Cardiac muscle cell (in vitro differentiated cells and primary cell): ENCODE measurements at regions not wholly inside any gene's neighbourhood (a gene's known extent, or its start where the extent isn't known, plus 50 kb on each side); places are given as distances from the start of the nearest gene placed in this dataset.

Experiments used
- DNase-seq, 2 donors: peaks; one replicate each; pipeline versions ENCODE4 v3.0.0 to v3.0.0-alpha.2; 2010 to 2017; ENCODE audit warnings: low read depth in 1 of 2, low spot score in 1 of 2
- H3K27ac ChIP-seq: fragments of 200-600 bp; sonication (generic); 2 replicates; pipeline ENCODE4 v1.5.1; 2016
- H3K27me3 ChIP-seq: fragments of 200-600 bp; sonication (generic); 2 replicates; pipeline ENCODE4 v1.6.0; 2016; ENCODE audit warnings: control low read depth
- H3K36me3 ChIP-seq: fragments of 200-600 bp; sonication (generic); 2 replicates; pipeline ENCODE4 v1.5.1; 2016; ENCODE audit warnings: control low read depth
- H3K4me1 ChIP-seq: fragments of 200-600 bp; sonication (generic); 2 replicates; pipeline ENCODE4 v1.8.1; 2017; ENCODE audit warnings: low read depth, mild to moderate bottlenecking, mixed run types
- H3K4me3 ChIP-seq: fragments of 200-600 bp; sonication (generic); 2 replicates; pipeline ENCODE4 v1.5.1; 2016; ENCODE audit warnings: mild to moderate bottlenecking
- H3K9me3 ChIP-seq: fragments of 200-600 bp; sonication (generic); 2 replicates; pipeline ENCODE4 v1.5.1; 2017; ENCODE audit warnings: low read depth, mild to moderate bottlenecking, control low read depth
- TF ChIP-seq, protein P1 (sequence below): IDR thresholded peaks from 2 replicates; pipeline ENCODE4 v1.5.1; 2012; ENCODE audit warnings: low read depth, mild to moderate bottlenecking, low read length

DNA sequence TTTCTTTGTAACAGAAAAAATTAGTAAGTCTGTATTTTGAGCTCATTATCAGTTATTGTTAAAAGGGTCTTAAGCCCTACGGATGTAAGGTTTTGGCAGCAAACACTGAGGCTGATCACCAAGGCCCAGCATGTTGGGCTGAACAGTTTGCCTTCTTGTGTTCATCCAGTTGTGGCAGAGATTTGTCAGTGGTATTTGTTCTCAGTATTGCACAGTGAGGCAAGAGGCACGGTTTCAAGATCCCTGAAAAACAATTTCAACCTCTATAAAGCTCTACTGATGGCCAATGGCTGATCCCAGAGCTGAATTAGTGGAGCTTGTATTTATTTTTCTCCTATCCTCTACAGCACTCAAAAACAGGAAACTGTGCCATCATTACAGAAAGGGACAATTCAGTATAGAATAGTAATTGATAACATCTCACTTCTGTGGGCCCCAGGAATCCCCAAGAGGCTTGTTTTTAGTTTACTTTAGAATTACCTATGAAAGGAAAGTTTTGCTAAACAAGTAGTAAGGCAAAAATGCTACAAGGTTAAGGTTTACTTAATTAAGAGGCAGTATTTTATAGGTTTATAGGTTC lies 191.8 kb upstream of the RAB4A start:
- H3K9me3 ChIP-seq, result no peaks in the 10 kb centered on the region
- H3K27me3 ChIP-seq, result peaks cover 8% of the 10 kb centered on the region
- H3K4me1 ChIP-seq, result no peaks in the 10 kb centered on the region
- H3K27ac ChIP-seq, result no peak overlapping the region
- TF ChIP-seq, protein P1, sequence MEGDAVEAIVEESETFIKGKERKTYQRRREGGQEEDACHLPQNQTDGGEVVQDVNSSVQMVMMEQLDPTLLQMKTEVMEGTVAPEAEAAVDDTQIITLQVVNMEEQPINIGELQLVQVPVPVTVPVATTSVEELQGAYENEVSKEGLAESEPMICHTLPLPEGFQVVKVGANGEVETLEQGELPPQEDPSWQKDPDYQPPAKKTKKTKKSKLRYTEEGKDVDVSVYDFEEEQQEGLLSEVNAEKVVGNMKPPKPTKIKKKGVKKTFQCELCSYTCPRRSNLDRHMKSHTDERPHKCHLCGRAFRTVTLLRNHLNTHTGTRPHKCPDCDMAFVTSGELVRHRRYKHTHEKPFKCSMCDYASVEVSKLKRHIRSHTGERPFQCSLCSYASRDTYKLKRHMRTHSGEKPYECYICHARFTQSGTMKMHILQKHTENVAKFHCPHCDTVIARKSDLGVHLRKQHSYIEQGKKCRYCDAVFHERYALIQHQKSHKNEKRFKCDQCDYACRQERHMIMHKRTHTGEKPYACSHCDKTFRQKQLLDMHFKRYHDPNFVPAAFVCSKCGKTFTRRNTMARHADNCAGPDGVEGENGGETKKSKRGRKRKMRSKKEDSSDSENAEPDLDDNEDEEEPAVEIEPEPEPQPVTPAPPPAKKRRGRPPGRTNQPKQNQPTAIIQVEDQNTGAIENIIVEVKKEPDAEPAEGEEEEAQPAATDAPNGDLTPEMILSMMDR, result no peak
- no peak overlapping the region for H3K4me3 ChIP-seq
- no peaks in the 10 kb centered on the region for H3K36me3 ChIP-seq
- no peak for DNase-seq

DNA sequence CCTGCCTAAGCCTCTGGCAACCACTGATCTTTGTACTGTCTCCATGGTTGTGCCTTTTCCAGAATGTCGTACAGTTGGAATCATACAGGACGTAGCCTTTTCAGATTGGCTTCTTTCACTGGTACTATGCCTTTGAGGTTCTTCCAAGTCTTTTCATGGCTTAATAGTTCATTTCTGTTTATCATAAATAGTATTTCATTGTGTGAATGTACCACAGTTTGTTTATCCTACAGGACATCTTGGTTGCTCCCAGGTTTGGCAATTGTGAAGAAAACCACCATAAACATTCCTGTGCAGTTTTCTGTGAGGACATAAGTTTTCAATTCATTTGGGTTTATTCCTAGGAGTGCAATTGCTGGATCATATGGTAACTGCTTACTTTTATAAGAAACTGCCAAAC lies 190.6 kb upstream of the RAB4A start:
- H3K4me3 ChIP-seq, result no peak overlapping the region
- TF ChIP-seq, protein P1, result no peak
- H3K27me3 ChIP-seq, result peaks cover 8% of the 10 kb centered on the region
- no peaks in the 10 kb centered on the region for H3K36me3 ChIP-seq
- H3K9me3 ChIP-seq, result no peaks in the 10 kb centered on the region
- no peaks in the 10 kb centered on the region for H3K4me1 ChIP-seq
- no peak for DNase-seq
- no peak overlapping the region for H3K27ac ChIP-seq

DNA sequence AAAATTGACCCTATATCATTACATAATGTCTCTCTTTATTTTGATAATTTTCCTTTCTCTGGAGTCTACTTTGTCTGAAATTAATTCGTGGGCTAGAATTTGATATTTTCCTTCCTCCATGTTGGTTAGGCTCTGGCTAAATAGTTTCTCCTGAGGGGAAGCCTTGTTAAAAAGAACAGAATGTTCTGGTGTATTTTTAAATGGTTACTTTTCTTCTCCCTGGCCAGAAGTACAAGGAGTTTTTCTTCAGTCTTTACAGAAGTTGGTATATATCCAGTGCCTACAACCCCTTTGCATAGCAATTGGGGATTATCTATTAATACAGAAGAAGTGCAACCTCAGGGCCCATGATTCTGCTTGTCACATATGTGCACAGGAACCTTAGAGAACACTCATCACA lies 185.6 kb upstream of the RAB4A start:
- H3K27ac ChIP-seq, result no peak overlapping the region
- no peaks in the 10 kb centered on the region for H3K4me1 ChIP-seq
- no peak for DNase-seq
- TF ChIP-seq, protein P1, result no peak
- H3K36me3 ChIP-seq, result no peaks in the 10 kb centered on the region
- H3K27me3 ChIP-seq, result peaks cover under 1% of the 10 kb centered on the region
- H3K4me3 ChIP-seq, result no peak overlapping the region
- no peaks in the 10 kb centered on the region for H3K9me3 ChIP-seq

DNA sequence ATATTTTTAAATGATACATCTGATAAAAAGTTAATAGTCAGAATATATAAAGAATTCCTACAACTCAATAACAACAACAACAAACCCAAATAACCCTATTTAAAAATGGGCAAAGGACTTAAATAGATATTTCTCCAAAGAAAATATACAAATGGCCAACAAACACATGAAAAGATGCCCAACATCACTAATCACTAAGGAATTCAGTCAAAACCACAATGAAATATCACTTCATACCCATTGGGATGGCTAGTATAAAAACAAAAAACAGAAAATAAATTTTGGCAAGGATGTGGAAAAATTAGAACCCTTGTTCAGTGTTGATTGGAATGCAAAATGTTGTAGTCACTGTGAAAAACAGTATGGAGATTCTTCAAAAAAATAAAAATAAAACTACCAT lies 184.8 kb upstream of the RAB4A start:
- H3K27me3 ChIP-seq, result no peaks in the 10 kb centered on the region
- DNase-seq, result peak in 1 of 2 donors; percentile 20
- TF ChIP-seq, protein P1, result no peak
- no peaks in the 10 kb centered on the region for H3K9me3 ChIP-seq
- no peaks in the 10 kb centered on the region for H3K36me3 ChIP-seq
- no peaks in the 10 kb centered on the region for H3K4me1 ChIP-seq
- no peak overlapping the region for H3K4me3 ChIP-seq
- H3K27ac ChIP-seq, result no peak overlapping the region

DNA sequence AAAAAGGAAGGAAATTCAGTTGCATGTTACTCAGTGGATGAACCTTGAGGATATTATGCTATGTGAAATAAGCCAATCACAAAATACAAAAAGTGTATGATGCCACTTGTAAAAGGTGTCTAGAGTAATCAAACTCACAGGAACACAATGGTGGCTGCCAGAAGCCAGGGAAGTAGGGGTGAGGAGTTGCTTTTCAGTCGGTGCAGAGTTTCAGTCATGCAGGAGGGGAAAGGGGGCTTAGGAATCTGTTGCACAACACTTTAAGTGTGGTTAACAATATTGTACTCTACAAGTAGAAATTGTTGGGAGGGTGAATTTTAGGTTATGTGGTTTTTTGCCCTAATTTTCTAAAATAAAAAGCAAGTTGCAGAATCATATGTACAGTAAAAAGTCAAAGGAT lies 184.2 kb upstream of the RAB4A start:
- Histone ChIP-seq H3K27ac (no peak overlapping the region), H3K27me3 (no peaks in the 10 kb centered on the region), H3K4me3 (no peak overlapping the region), H3K4me1 (no peaks in the 10 kb centered on the region), H3K9me3 (no peaks in the 10 kb centered on the region), H3K36me3 (no peaks in the 10 kb centered on the region)
- DNase-seq, result no peak
- TF ChIP-seq, protein P1, result no peak

DNA sequence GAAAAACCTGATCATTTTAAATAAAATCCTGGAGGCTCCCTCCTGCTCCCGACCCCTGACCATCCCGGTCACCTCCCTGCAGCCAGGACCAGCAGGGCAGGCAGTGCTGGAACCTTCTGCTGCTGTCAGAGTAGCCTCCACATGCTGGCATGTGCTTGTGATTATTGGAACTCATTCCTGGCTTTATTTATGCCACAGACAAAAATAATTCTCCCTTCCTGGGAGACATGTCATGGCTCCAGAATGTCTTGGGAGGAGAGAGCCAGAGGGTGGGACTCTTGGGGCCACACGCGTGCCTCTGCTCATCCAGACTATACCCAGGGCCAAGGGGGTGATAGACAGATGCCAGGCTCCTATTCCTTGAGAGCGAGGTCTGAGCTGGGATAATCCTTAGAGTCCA lies 183.6 kb upstream of the RAB4A start:
- no peak for DNase-seq
- TF ChIP-seq, protein P1, result no peak
- H3K9me3 ChIP-seq, result no peaks in the 10 kb centered on the region
- no peaks in the 10 kb centered on the region for H3K27me3 ChIP-seq
- H3K4me1 ChIP-seq, result no peaks in the 10 kb centered on the region
- H3K27ac ChIP-seq, result no peak overlapping the region
- H3K36me3 ChIP-seq, result no peaks in the 10 kb centered on the region
- no peak overlapping the region for H3K4me3 ChIP-seq
